ENCODE measurements at regions not wholly inside any gene's neighbourhood (a gene's known extent, or its start where the extent isn't known, plus 50 kb on each side); places are given as distances from the start of the nearest gene placed in this dataset.
"Not testable (repeated sequence)": the region's sequence is repeated elsewhere in the genome, so short reads cannot be mapped to it uniquely, and the experiment has no call there.

DNA sequence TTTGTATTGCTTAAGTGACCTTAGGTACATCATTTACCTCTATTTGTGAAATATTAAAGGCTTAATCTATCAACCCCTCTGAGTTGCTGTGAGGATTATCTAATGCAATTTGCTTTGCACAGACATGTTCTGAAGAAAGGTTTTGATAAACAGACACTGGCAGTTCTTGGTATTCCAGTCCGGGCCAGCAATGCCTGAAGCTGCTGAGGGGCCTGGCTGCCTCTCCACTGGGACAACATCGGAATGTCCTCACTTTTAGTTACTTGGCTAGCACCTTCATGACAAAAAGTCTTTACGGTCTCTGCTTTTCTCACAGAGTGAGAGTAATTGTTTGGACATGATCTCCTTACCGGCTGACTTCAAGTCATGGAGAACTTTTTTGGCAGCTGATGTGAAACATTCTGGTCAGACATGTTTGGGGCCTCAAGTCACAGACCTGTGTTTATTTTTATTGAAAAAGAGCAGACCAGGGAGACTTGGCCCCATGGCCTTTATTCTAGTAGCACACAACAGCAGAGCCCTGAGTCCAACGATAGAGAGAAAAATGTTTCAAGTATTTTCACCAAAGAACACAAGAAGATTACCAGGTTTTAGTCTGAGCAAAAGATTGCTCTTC, 1112.3 kb upstream of the FANCL start:
- Histone ChIP-seq H3K36me3 (no peaks in the 10 kb centered on the region), H3K4me3 (no peak overlapping the region), H3K27ac (no peak overlapping the region), H3K4me1 (ENCODE audit: control insufficient read depth in 1 of 2, low read depth in 2 of 2) (no peaks in the 10 kb centered on the region), H3K9me3 (no peaks in the 10 kb centered on the region), H3K27me3 (replicated peaks; ENCODE audit: insufficient read depth) (no peaks in the 10 kb centered on the region)
- TF ChIP-seq, protein P1, sequence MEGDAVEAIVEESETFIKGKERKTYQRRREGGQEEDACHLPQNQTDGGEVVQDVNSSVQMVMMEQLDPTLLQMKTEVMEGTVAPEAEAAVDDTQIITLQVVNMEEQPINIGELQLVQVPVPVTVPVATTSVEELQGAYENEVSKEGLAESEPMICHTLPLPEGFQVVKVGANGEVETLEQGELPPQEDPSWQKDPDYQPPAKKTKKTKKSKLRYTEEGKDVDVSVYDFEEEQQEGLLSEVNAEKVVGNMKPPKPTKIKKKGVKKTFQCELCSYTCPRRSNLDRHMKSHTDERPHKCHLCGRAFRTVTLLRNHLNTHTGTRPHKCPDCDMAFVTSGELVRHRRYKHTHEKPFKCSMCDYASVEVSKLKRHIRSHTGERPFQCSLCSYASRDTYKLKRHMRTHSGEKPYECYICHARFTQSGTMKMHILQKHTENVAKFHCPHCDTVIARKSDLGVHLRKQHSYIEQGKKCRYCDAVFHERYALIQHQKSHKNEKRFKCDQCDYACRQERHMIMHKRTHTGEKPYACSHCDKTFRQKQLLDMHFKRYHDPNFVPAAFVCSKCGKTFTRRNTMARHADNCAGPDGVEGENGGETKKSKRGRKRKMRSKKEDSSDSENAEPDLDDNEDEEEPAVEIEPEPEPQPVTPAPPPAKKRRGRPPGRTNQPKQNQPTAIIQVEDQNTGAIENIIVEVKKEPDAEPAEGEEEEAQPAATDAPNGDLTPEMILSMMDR (IDR thresholded peaks at IDR 0.05), result no peak
- DNase-seq (ENCODE audit: low spot score) (no peak), ATAC-seq (ENCODE audit: insufficient number of reproducible peaks, low FRiP score, low read depth) (no peak)

DNA sequence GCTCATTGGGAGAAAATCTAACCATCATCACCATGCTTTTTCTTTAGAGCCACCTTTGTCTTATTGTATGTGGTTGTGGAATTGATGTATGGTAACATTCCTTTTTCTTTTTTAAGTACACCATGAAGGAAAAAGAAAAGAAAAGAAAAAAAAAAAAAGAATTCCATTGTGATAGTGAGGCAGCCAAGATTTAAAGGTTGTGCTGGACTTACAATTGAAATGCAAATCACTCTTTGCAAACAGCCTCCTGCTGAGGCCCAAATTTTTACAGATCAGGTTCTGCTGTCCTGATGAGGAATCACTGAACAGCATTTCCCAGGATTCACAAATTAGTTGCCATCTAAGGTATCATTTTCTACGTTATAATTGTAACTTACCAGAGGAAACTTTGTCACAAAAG, 1101.0 kb upstream of the FANCL start:
- TF ChIP-seq, protein P1 (IDR thresholded peaks at IDR 0.05), result no peak
- Histone ChIP-seq H3K27me3 (replicated peaks; ENCODE audit: insufficient read depth) (no peaks in the 10 kb centered on the region), H3K9me3 (no peaks in the 10 kb centered on the region), H3K4me3 (no peak overlapping the region), H3K36me3 (no peaks in the 10 kb centered on the region), H3K4me1 (ENCODE audit: control insufficient read depth in 1 of 2, low read depth in 2 of 2) (no peaks in the 10 kb centered on the region), H3K27ac (no peak overlapping the region)
- ATAC-seq (ENCODE audit: insufficient number of reproducible peaks, low FRiP score, low read depth) (no peak), DNase-seq (ENCODE audit: low spot score) (no peak)

DNA sequence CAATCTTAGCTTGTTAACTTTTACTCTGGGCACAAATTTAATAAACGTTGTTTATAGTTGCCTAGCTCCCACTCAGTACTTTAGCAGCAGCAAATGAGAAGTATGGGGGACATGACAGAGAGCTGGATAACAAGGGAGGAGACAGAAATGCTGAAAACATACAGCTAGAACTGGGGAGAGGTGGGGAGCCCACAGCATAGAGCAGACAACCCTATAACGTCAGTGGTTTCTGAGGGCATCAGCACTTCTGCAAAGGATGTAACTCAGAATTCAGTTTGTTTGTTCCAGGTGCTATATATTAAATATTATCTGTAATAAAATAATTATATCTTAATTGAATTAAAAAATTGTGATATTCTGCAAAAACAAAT, 1098.7 kb upstream of the FANCL start:
- Histone ChIP-seq H3K27me3 (replicated peaks; ENCODE audit: insufficient read depth) (no peaks in the 10 kb centered on the region), H3K4me1 (ENCODE audit: control insufficient read depth in 1 of 2, low read depth in 2 of 2) (no peaks in the 10 kb centered on the region), H3K9me3 (no peaks in the 10 kb centered on the region), H3K36me3 (no peaks in the 10 kb centered on the region), H3K27ac (no peak overlapping the region), H3K4me3 (no peak overlapping the region)
- TF ChIP-seq, protein P1 (IDR thresholded peaks at IDR 0.05), result no peak
- DNase-seq (ENCODE audit: low spot score) (no peak), ATAC-seq (ENCODE audit: insufficient number of reproducible peaks, low FRiP score, low read depth) (no peak)

DNA sequence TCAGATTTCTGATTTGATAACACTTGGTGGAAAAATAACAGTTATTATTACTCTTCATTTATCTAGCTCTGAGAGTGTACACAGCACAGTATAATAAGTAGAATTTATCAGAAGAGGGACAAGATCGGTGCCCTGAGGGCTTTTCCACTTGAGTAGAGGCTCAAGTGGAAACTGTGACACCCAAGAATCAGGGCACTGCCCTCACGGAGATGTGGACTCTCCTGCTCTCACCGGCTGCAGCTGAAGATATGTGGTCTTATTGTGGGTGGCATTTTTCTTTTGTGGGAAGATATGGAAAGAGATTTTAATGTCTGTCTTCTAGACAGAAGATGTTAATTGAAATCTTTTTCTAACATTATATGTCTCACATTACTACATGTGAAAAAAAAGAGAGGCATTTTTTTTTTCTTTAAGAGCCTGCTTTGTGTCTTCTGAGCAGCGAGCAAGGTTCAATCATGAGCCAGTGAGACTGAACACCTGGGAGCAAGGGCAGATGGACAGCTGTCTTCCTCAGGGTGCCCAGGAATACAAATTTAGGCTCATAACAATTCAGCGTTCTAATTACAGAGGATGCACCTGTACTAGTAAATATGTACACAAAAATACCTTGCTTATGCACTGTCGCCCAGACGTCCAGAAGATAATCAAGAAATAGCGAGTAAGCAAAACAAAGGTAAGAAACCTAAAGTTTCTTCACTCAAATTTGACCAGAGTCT, 1098.2 kb upstream of the FANCL start:
- TF ChIP-seq, protein P1 (IDR thresholded peaks at IDR 0.05), result no peak
- ATAC-seq (ENCODE audit: insufficient number of reproducible peaks, low FRiP score, low read depth) (no peak), DNase-seq (ENCODE audit: low spot score) (no peak)
- H3K9me3 ChIP-seq, result no peaks in the 10 kb centered on the region
- H3K27ac ChIP-seq, result no peak overlapping the region
- H3K36me3 ChIP-seq, result no peaks in the 10 kb centered on the region
- H3K27me3 ChIP-seq (replicated peaks; ENCODE audit: insufficient read depth), result no peaks in the 10 kb centered on the region
- H3K4me3 ChIP-seq, result no peak overlapping the region
- no peaks in the 10 kb centered on the region for H3K4me1 ChIP-seq (ENCODE audit: control insufficient read depth in 1 of 2, low read depth in 2 of 2)

DNA sequence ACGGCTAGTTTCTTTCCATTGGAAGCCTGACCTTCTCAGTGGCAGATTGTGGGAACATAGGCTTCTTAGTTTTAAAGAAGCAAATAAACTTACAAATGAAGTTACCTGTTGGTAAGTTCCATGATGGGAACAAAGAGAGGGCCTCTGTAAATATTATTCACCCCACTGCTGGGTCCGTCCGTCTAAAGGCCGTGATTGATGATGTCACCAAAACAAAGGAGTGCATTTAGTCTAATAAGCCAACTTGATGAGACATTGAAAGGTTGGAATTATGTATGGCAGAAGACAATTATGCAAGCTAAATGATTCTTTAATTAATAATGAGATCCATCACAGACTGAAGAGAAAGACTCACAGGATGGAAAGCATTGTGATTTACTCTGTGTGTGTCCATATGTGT, 1091.9 kb upstream of the FANCL start:
- no peaks in the 10 kb centered on the region for H3K27me3 ChIP-seq (replicated peaks; ENCODE audit: insufficient read depth)
- no peak overlapping the region for H3K27ac ChIP-seq
- no peaks in the 10 kb centered on the region for H3K36me3 ChIP-seq
- no peaks in the 10 kb centered on the region for H3K9me3 ChIP-seq
- TF ChIP-seq, protein P1 (IDR thresholded peaks at IDR 0.05), result no peak
- DNase-seq (ENCODE audit: low spot score) (no peak), ATAC-seq (ENCODE audit: insufficient number of reproducible peaks, low FRiP score, low read depth) (no peak)
- no peak overlapping the region for H3K4me3 ChIP-seq
- H3K4me1 ChIP-seq (ENCODE audit: control insufficient read depth in 1 of 2, low read depth in 2 of 2), result no peaks in the 10 kb centered on the region

DNA sequence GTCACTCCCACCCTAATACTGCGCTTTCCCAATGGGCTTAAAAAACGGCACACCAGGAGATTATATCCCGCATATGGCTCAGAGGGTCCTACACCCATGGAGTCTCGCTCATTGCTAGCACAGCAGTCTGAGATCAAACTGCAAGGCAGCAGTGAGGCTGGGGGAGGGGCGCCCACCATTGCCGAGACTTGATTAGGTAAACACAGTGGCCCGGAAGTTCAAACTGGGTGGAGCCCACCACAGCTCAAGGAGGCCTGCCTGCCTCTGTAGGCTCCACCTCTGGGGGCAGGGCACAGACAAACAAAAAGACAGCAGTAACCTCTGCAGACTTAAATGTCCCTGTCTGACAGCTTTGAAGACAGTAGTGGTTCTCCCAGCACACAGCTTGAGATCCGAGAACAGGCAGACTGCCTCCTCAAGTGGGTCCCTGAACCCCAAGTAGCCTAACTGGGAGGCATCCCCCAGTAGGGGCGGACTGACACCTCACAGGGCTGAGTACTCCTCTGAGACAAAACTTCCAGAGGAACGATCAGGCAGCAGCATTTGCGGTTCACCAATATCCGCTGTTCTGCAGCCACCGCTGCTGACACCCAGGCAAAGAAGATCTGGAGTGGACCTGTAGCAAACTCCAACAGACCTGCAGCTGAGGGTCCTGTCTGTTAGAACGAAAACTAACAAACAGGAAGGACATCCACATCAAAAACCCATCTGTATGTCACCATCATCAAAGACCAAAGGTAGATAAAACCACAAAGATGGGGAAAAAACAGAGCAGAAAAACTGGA, 1085.6 kb upstream of the FANCL start:
- DNase-seq (ENCODE audit: low spot score); H3K4me1 ChIP-seq (ENCODE audit: control insufficient read depth in 1 of 2, low read depth in 2 of 2); H3K9me3 ChIP-seq; H3K36me3 ChIP-seq; ATAC-seq (ENCODE audit: insufficient number of reproducible peaks, low FRiP score, low read depth); H3K27ac ChIP-seq; H3K4me3 ChIP-seq; H3K27me3 ChIP-seq (replicated peaks; ENCODE audit: insufficient read depth): not testable (repeated sequence)
